ENCODE measurements at regions not wholly inside any gene's neighbourhood (a gene's known extent, or its start where the extent isn't known, plus 50 kb on each side); places are given as distances from the start of the nearest gene placed in this dataset.
"Not testable (repeated sequence)": the region's sequence is repeated elsewhere in the genome, so short reads cannot be mapped to it uniquely, and the experiment has no call there.

DNA sequence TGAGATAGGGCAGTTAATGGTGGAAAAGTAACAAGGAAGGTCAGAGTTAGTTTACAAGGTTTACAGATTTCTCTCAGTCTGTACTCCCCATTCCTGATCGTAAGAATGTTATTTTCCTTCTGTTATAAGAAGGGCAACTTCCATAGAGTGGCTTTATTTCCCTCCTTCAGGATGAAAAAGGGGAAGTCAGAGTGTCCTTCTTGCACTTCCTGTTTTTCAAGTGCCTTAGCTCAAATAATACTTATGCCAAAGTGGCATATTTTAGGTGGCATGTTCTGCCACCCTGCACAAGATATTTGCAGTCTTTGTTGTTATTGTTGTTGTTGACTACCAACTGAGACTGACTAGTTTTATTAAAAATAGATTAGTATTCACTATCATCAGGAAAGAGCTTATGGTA, 730.7 kb upstream of the ADGRL4 start:
- peaks cover 11% of the 10 kb centered on the region for H3K9me3 Mint-ChIP-seq
- no peak overlapping the region for H3K27ac Mint-ChIP-seq
- no peak for DNase-seq (ENCODE audit: low spot score in 2 of 2)
- no peak for ATAC-seq
- no peak overlapping the region for H3K4me3 Mint-ChIP-seq
- H3K36me3 Mint-ChIP-seq: no peaks in the 10 kb centered on the region
- H3K4me1 Mint-ChIP-seq: no peaks in the 10 kb centered on the region

DNA sequence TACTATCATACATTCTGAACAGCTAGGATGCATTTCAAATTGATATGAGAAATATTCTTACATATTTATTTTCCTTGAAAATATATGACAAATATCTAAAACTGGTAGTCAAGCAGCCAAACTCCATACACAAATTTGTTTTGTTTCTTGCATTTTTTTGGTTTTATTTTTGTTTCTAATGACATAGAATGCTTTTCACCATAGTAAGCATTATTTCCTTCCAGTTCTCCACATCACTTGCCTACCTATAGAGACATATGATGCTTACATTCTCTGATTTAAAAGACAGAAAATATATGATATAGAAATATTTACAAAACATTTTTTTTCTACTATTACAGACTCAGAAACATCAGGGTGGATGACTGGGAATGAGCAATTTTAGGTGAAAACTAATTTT, 726.4 kb upstream of the ADGRL4 start:
- peaks cover 19% of the 10 kb centered on the region for H3K9me3 Mint-ChIP-seq
- H3K4me1 Mint-ChIP-seq: no peaks in the 10 kb centered on the region
- H3K36me3 Mint-ChIP-seq: no peaks in the 10 kb centered on the region
- ATAC-seq: no peak
- H3K4me3 Mint-ChIP-seq: no peak overlapping the region
- no peak for DNase-seq (ENCODE audit: low spot score in 2 of 2)
- H3K27ac Mint-ChIP-seq: no peak overlapping the region

DNA sequence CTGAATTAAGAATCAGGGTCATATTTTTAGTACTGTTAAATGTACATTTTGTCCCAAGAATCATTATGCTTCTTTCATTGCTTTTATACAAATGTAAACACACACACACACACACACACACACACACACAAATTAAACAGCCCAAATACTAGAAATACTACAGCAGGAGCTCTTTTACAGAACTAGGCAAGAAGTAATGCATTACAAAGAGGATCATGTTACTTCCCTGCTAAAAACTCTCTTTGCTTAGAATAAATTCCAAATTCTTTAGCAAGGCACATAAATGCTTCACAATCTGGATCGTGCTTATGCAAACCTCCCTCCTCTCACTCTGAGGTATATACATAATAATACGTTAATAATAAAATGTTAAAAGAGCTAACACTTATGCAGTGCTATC, 720.4 kb upstream of the ADGRL4 start:
- H3K9me3 Mint-ChIP-seq: peaks cover 26% of the 10 kb centered on the region
- no peaks in the 10 kb centered on the region for H3K4me1 Mint-ChIP-seq
- H3K36me3 Mint-ChIP-seq: no peaks in the 10 kb centered on the region
- DNase-seq (ENCODE audit: low spot score in 2 of 2): no peak
- no peak for ATAC-seq
- H3K4me3 Mint-ChIP-seq: no peak overlapping the region
- no peak overlapping the region for H3K27ac Mint-ChIP-seq

DNA sequence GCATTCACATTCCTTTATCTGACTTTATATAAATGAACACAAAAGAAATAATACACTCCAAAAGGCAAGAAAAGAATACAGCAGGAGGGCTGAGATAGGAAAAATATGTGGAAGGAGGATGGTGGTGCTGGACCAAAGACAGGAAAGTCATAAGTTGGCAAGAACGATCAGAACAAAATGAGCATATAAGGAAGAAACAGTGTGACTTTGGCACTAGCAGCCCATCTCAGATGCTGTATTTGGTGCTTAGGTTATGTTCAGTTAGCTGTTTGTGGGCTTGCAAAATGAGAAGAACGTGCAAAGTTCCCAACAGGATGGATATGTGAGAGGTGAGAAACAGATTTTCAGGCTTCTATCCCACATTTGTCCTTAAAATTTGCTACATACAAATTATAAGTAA, 719.8 kb upstream of the ADGRL4 start:
- no peaks in the 10 kb centered on the region for H3K4me1 Mint-ChIP-seq
- no peak overlapping the region for H3K27ac Mint-ChIP-seq
- H3K4me3 Mint-ChIP-seq: no peak overlapping the region
- DNase-seq (ENCODE audit: low spot score in 2 of 2) (no peak), ATAC-seq (no peak)
- H3K36me3 Mint-ChIP-seq: no peaks in the 10 kb centered on the region
- H3K9me3 Mint-ChIP-seq: peaks cover 26% of the 10 kb centered on the region

DNA sequence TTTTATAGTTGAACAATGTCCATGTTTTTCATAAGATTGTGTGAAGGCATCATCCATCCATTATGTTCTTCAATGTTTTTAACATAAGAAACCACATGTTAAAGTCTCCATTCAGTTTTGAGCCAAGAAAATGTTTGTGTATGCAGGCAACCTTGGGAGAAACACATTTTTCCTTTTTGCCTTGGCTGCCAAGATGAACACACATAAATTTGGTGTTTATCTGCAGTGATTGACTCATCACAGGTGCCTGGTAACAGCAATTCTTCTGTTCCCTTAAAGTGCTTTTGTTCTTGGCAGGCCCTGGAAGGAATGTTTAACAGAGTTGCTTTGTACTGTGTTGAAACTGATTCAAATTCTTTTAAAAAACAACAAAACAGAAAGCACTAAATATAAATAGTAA, 709.9 kb upstream of the ADGRL4 start:
- Mint-ChIP-seq H3K4me1 (no peaks in the 10 kb centered on the region), H3K27ac (no peak overlapping the region), H3K4me3 (no peak overlapping the region), H3K9me3 (peaks cover 18% of the 10 kb centered on the region), H3K36me3 (no peaks in the 10 kb centered on the region)
- no peak for ATAC-seq
- no peak for DNase-seq (ENCODE audit: low spot score in 2 of 2)

DNA sequence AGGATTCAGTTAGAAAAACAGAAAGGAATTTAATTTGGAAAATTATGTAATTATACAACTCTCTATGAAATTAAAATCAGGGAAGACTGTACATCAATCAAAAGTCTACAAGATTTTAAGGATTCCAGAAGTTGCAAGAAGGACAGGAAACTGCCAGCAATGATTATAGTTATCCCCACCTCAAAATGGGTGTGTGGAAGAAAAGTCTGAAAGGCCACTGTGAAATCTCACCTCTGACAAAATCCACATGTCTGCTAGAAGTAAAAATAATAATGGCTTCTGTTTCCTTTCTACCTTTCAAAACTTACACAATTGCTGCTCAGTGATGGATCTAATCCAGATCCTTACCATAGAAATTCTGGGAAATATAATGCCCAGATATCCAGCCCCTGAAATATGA, 708.1 kb upstream of the ADGRL4 start:
- DNase-seq (ENCODE audit: low spot score in 2 of 2) (no peak), ATAC-seq (no peak)
- Mint-ChIP-seq H3K4me1 (no peaks in the 10 kb centered on the region), H3K36me3 (no peaks in the 10 kb centered on the region), H3K27ac (no peak overlapping the region), H3K9me3 (peaks cover 8% of the 10 kb centered on the region), H3K4me3 (no peak overlapping the region)

DNA sequence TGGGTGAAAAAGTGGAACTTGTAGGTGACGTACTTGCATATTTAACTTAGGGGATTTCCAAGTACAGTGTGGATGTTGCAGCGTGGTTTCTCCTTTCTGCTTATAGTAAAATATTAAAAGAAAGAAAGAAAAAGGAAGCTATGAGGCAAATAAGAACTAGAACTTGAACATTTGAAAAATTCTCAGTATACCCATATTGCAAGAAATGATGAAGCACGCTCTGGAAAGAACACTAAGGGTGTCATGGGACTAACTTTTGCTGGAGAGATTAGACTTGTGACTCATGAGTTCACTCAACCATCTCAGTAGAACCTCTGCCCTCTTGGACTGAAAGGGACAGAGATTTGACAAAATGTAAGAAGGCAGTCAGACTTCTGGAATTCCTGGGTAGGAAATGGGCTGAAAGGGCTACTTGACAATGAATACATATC, 704.5 kb upstream of the ADGRL4 start:
- ATAC-seq (no peak), DNase-seq (ENCODE audit: low spot score in 2 of 2) (no peak)
- Mint-ChIP-seq H3K36me3 (no peaks in the 10 kb centered on the region), H3K27ac (no peak overlapping the region), H3K9me3 (peaks cover 11% of the 10 kb centered on the region), H3K4me3 (no peak overlapping the region), H3K4me1 (no peaks in the 10 kb centered on the region)

DNA sequence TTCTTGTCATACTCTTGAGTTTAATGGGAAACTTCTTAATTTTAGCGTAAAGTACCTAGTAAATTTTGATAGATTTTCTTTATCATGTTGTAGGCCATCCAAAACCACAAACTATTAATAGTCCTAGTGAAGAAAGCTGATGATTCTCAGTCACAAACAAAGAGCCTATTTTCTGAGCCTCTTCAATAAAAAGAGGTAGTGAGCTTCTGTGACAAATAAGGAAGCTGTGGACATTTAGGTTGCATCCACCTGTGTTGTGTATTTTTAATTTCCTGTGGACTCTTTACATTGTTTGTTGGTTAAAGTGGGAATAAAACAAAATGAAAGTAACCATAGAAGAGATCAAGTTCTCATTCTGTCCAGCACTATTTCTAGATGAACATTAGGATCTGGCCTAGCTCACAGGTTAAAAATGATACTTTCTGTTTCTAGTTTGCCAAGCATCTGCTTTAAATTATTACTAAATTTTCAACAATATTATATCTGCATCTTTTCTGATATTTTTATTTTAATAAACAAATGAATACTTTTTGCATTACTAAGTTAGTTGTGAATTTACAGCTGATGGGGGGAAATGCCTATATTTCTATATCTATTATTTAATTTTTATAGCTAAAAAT, 702.2 kb upstream of the ADGRL4 start:
- no peak overlapping the region for H3K4me3 Mint-ChIP-seq
- H3K36me3 Mint-ChIP-seq: no peaks in the 10 kb centered on the region
- ATAC-seq (no peak), DNase-seq (ENCODE audit: low spot score in 2 of 2) (no peak)
- H3K27ac Mint-ChIP-seq: no peak overlapping the region
- H3K4me1 Mint-ChIP-seq: no peaks in the 10 kb centered on the region
- H3K9me3 Mint-ChIP-seq: peaks cover 13% of the 10 kb centered on the region

DNA sequence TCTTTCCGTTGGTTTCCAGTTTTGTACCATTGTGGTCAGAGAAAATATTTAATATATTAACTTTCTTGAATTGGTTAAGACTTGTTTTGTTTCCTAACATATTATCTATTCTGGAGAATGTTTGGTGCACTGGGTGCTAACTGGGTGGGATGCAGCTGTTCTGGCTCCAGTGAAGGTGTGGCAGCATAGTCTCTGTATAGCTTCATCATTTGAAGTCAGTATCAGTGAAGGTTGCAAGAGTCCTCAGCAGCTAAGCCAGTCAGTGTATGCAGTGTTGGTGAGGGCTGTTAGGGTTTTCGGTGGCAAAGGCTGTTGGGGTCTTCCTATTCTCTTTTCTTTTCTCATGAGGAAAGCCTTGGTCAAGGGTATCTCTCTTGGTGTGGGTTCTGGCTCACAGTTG, 698.7 kb upstream of the ADGRL4 start:
- no peak for DNase-seq (ENCODE audit: low spot score in 2 of 2)
- Mint-ChIP-seq H3K9me3 (peaks cover 27% of the 10 kb centered on the region), H3K36me3 (no peaks in the 10 kb centered on the region), H3K27ac (no peak overlapping the region), H3K4me3 (no peak overlapping the region), H3K4me1 (no peaks in the 10 kb centered on the region)
- no peak for ATAC-seq

DNA sequence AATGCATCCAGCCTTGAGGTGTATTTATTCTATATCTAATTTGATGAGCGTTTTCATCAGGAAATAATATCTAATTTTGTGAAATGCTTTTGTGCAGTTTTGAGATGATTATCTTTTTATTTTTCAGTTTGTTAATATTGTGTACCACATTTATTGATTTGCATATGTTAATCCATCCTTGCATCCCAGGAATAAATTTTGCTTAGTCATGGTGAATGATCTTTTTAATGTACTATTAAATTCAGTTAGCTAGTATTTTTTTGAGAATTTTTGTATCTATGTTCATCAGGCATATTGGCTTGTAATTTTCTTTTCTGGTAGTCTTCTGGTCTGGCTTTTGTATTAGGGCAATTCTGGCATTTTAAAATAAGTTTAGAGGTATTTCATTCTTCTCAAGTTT, 697.5 kb upstream of the ADGRL4 start:
- no peak for DNase-seq (ENCODE audit: low spot score in 2 of 2)
- H3K36me3 Mint-ChIP-seq: no peaks in the 10 kb centered on the region
- no peak for ATAC-seq
- no peaks in the 10 kb centered on the region for H3K4me1 Mint-ChIP-seq
- no peak overlapping the region for H3K4me3 Mint-ChIP-seq
- peaks cover 33% of the 10 kb centered on the region for H3K9me3 Mint-ChIP-seq
- H3K27ac Mint-ChIP-seq: no peak overlapping the region

DNA sequence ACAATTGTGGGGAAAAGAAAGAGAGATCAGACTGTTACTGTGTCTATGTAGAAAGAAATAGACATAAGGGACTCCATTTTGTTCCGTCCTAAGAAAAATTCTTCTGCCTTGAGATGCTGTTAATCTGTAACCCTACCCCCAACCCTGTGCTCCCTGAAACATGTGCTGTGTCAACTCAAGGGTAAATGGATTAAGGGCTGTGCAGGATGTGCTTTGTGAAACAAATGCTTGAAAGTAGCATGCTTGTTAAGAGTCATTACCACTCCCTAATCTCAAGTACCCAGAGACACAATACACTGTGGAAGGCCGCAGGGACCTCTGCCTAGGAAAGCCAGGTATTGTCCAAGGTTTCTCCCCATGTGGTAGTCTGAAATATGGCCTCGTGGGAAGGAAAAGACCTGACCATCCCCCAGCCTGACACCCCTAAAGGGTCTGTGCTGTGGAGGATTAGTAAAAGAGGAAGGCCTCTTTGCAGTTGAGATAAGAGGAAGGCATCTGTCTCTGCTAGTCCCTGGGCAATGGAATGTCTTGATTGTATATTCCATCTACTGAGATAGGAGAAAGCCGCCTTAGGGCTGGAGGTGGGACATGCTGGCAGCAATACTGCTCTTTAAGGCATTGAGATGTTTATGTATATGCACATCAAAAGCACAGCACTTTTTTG, 695.9 kb upstream of the ADGRL4 start:
- not testable (repeated sequence) for H3K27ac Mint-ChIP-seq; DNase-seq (ENCODE audit: low spot score in 2 of 2); H3K4me3 Mint-ChIP-seq; ATAC-seq; H3K36me3 Mint-ChIP-seq; H3K4me1 Mint-ChIP-seq
- peaks cover 40% of the 10 kb centered on the region for H3K9me3 Mint-ChIP-seq

DNA sequence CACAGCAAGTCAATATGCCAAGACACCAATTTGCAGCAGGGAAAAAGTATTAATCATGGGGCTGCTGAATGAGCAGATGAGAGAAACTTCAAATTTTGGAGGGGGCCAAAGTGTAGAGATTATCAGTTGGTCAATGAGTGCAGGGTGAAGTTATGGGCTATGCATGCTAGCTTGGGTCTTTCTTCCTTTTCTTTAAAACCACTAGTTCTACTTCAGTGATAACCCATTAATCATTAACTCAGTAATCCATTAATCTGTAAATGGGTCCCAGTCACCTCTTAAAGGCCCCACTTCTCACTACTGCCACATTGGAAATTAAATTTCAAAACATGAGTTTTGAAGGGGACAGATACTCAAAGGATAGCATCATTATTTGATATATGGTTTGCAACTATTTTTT, 688.6 kb upstream of the ADGRL4 start:
- Mint-ChIP-seq H3K36me3 (no peaks in the 10 kb centered on the region), H3K4me3 (no peak overlapping the region), H3K9me3 (peaks cover 23% of the 10 kb centered on the region), H3K27ac (no peak overlapping the region), H3K4me1 (no peaks in the 10 kb centered on the region)
- ATAC-seq (no peak), DNase-seq (ENCODE audit: low spot score in 2 of 2) (no peak)

DNA sequence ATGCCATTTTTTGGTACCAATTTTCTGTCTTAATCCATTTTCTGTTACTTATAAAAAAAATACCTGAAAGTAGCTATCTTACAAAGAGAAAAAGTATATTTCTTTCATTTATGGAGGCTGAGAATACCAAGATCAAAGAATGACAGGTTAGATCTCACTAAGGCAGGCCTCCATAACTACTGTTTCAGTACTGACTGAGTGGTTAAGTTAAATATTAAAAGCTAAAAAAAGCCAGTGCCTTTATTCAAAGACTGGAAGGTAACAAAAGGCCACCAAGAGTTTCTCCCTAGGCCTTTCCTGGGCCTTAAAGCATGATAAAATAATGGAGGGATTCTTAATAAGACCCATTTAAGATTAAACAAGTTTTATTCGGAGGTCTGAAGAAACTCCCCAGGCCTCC, 687.7 kb upstream of the ADGRL4 start:
- ATAC-seq (no peak), DNase-seq (ENCODE audit: low spot score in 2 of 2) (no peak)
- Mint-ChIP-seq H3K9me3 (peaks cover 20% of the 10 kb centered on the region), H3K36me3 (no peaks in the 10 kb centered on the region), H3K4me3 (no peak overlapping the region), H3K27ac (no peak overlapping the region), H3K4me1 (no peaks in the 10 kb centered on the region)

DNA sequence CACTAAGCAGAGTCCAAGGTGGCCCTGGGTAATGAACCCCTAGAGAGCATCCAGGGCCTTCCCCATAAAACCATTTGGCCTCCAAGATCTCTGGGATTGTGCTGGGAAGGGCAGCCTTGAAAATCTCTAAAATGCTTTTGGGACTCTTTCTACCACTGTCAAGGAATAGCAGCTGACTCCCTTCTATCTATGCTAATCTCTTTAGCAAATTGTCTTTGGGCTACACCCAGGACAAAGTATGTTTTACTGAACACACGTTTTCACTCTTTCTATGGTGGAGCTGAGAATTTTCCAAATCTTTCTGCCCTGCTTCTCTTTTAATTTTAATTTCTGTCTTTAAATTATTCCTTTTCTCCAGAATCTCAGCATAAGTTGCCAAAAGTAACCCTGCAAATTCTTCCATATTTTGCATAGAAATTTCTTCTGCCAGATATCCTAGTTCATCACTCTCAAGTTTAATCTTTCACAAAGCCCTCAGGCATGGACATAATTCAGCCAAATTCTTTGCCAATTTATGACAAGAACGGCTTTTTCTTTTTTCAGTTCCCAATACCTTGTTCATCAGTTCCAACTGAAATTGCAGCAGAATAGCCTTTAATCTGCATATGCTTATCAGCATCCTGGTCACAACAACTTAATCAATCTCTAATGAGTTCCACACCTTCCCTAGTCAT, 687.0 kb upstream of the ADGRL4 start:
- no peaks in the 10 kb centered on the region for H3K4me1 Mint-ChIP-seq
- DNase-seq (ENCODE audit: low spot score in 2 of 2) (no peak), ATAC-seq (no peak)
- H3K36me3 Mint-ChIP-seq: no peaks in the 10 kb centered on the region
- no peak overlapping the region for H3K4me3 Mint-ChIP-seq
- no peak overlapping the region for H3K27ac Mint-ChIP-seq
- peaks cover 13% of the 10 kb centered on the region for H3K9me3 Mint-ChIP-seq

DNA sequence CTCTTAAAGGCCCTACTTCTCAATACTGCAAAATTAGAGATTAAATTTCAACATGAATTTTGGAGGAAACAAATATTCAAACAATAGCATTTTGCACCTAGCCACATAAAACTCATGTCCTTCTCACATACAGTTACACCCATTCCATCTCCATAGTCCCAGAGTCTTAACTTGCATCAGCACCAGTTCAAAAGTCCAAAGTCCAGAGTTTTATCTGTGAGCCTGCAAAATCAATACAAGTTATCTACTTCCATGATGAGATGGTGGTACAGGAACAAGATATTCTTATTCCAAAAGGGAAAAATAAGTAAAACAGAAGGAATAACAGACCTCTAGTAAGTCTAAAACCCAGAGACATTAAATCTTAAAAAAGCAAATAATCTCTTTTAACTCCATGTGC, 686.0 kb upstream of the ADGRL4 start:
- Mint-ChIP-seq H3K4me1 (no peaks in the 10 kb centered on the region), H3K9me3 (peaks cover 9% of the 10 kb centered on the region), H3K36me3 (no peaks in the 10 kb centered on the region), H3K4me3 (no peak overlapping the region), H3K27ac (no peak overlapping the region)
- DNase-seq (ENCODE audit: low spot score in 2 of 2) (no peak), ATAC-seq (no peak)

DNA sequence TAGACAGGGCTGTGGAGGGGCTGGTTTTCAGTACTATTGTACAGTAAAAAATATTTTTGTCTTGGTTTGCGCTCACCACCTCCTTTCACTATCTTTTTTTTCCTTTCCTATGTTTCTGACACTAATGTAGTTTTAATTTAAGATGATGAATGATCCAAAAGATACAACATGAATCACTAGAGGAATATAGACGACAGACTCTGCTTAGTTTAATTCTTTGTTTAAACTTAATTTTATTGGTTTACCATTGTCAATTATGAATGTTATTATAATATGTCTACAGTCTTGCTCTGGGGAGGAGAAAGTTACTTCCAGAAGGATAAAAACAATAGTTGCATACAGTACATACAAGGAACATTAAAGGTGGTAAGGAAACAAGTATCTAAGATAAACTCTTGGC, 682.4 kb upstream of the ADGRL4 start:
- Mint-ChIP-seq H3K9me3 (peaks cover 14% of the 10 kb centered on the region), H3K36me3 (no peaks in the 10 kb centered on the region), H3K4me3 (no peak overlapping the region), H3K4me1 (no peaks in the 10 kb centered on the region), H3K27ac (no peak overlapping the region)
- DNase-seq (ENCODE audit: low spot score in 2 of 2) (no peak), ATAC-seq (no peak)

Data from stimulated activated effector memory CD8-positive, alpha-beta T cell treated with anti-CD3 and anti-CD28 coated beads, Interleukin-12 subunit alpha, Interleukin-12 subunit beta, amount 100 ng/mL, for 72 hours (primary cell).